Osteocyte (in vitro differentiated cells): ENCODE measurements at regions not wholly inside any gene's neighbourhood (a gene's known extent, or its start where the extent isn't known, plus 50 kb on each side); places are given as distances from the start of the nearest gene placed in this dataset.
"Not testable (repeated sequence)": the region's sequence is repeated elsewhere in the genome, so short reads cannot be mapped to it uniquely, and the experiment has no call there.

Source experiments
- DNase-seq: peaks from one replicate; pipeline ENCODE4 v3.0.0; 2021; ENCODE audit warnings: mixed read lengths; ENCODE audit not compliant: unreplicated experiment; ENCODE audit errors: extremely low spot score
- H3K27ac Mint-ChIP-seq: one replicate; pipeline ENCODE4 v1.8.0; 2021; ENCODE audit warnings: mild to moderate bottlenecking, mixed read lengths; ENCODE audit not compliant: unreplicated experiment
- H3K27me3 Mint-ChIP-seq: one replicate; pipeline ENCODE4 v1.8.0; 2021; ENCODE audit warnings: mixed read lengths; ENCODE audit not compliant: unreplicated experiment
- H3K36me3 Mint-ChIP-seq: one replicate; pipeline ENCODE4 v1.8.0; 2021; ENCODE audit warnings: mixed read lengths; ENCODE audit not compliant: unreplicated experiment
- H3K4me1 Mint-ChIP-seq: one replicate; pipeline ENCODE4 v1.8.0; 2021; ENCODE audit warnings: mixed read lengths; ENCODE audit not compliant: unreplicated experiment
- H3K4me3 Mint-ChIP-seq: one replicate; pipeline ENCODE4 v1.8.0; 2021; ENCODE audit warnings: mild to moderate bottlenecking, moderate library complexity, mixed read lengths; ENCODE audit not compliant: unreplicated experiment
- H3K9me3 Mint-ChIP-seq: one replicate; pipeline ENCODE4 v1.8.0; 2021; ENCODE audit warnings: mixed read lengths; ENCODE audit not compliant: unreplicated experiment

GRCh38 chr9:64560833-64561232, 724.2 kb downstream of the FOXD4L5 start:
- not testable (repeated sequence) for H3K27ac Mint-ChIP-seq, H3K9me3 Mint-ChIP-seq, H3K4me3 Mint-ChIP-seq, H3K27me3 Mint-ChIP-seq, H3K36me3 Mint-ChIP-seq, H3K4me1 Mint-ChIP-seq
- peak; percentile 71 for DNase-seq
